GM21576 (cell line): ENCODE measurements at regions not wholly inside any gene's neighbourhood (a gene's known extent, or its start where the extent isn't known, plus 50 kb on each side); places are given as distances from the start of the nearest gene placed in this dataset.

Experiments used
- ATAC-seq: cut with Tn5 transposase; IDR thresholded peaks from one replicate; pipeline ENCODE4 v1.9.1; 2021; ENCODE audit warnings: mild to moderate bottlenecking, moderate library complexity; ENCODE audit not compliant: unreplicated experiment

DNA sequence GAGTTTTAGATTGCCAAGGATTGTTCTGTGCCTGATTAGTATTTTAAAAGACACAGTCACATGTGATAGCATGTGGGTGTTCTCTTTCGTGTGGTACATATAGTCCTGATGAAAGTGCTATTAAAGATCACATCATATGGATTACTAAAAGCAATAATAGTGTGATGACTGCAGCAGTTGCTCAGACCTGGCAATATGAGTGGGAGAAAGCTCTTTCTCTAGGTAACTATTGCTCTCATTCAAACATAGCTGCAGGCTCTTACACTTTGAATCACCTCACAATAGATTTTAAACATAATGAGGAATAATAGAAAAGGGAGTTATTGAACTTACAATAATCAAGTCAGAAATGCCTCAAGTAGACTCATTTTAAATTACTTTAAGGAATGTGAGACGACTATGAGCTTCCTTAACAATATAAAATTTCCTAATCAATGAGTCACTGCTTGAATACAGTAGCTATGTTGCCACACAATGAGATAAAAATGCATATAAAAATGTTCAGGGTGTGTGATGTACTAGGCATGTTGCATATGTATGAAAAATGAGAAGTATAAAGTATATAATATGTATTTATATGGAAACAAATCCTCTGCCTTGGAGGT is 452.1 kb downstream of the TMX3 start:
- no peak for ATAC-seq

- no peak for ATAC-seq
These were observed 458.4 kb downstream of the TMX3 start for GRCh38 chr18:68256418-68257067.

DNA sequence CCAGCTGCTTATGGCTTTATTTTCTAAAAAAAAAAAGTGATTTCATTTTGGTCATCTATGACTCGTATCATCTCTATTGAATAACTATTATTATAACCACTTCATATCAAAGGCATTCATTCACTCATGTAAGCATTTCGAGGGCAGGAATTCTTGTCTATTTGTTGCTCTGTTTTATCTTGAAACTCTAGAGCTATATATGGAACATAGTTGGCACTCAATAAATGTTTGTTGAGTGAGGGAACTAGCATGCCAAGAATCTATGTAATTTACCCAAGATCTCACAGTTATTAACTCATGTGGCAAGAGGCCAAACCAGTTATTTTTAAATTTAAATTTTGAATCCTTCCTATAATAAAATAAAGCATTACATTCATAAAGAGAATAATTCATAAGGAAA is 470.1 kb downstream of the TMX3 start:
- ATAC-seq: no peak

DNA sequence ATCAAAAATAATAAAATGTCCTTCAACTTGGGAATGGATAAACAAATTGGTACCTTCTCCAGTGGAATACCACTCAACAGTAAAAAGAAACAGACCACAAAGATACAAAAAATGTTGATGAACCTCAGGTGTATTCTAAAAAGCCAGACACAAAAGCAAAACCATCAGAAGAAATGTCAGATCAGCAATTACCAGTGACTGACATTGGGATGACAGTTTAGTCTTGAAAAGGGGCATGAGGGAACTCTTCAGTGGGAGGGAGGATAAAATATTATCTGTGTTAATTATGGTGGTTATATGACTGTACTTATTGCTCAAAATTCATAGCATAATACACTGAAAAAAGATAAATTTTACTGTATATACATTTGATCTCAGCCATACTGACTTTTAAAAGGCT is 473.0 kb downstream of the TMX3 start:
- ATAC-seq: no peak

DNA sequence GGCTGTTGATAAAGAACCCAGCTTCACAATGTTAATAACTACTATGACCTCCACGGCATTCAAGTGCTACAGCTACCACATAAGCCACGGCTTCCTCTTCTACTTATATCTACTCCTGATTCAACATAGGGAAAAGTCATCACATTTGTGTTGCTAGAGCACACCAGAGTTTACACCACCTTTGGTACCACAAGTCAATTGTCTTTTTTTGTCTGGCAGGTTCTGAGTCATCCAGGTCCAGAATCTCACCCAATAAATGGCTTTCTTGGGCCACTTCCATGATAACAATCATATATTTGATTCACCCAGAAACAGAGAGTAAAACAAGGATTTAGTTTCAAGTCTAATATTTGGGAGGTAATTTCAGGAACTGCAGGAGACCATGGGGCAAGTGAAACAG is 480.2 kb downstream of the TMX3 start:
- ATAC-seq: no peak

DNA sequence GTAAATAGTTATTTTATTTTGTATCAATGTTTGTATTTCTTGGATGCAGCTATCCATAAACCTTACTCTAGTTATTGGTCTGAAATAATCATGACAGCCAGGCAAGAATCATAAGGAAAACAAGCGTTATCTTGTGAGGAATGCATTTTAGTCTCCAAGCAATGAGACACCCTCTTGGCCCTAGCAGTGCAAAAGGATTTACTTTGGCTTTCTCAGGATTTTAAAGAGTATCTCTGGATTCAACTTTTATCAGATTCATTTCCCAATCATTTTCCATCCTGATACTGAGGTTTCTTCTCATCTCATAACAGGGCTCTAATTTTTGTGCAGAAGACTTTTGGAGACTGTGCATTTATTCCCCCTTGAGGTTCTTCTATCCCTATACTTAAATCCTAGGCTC is 480.8 kb downstream of the TMX3 start:
- no peak for ATAC-seq

GRCh38 chr18:68233018-68233417 is 481.9 kb downstream of the TMX3 start:
- no peak for ATAC-seq

GRCh38 chr18:68229351-68229750 is 485.6 kb downstream of the TMX3 start:
- no peak for ATAC-seq

GRCh38 chr18:68221111-68221724 is 493.7 kb downstream of the TMX3 start:
- no peak for ATAC-seq

GRCh38 chr18:68220458-68220857 is 494.4 kb downstream of the TMX3 start:
- ATAC-seq: no peak

DNA sequence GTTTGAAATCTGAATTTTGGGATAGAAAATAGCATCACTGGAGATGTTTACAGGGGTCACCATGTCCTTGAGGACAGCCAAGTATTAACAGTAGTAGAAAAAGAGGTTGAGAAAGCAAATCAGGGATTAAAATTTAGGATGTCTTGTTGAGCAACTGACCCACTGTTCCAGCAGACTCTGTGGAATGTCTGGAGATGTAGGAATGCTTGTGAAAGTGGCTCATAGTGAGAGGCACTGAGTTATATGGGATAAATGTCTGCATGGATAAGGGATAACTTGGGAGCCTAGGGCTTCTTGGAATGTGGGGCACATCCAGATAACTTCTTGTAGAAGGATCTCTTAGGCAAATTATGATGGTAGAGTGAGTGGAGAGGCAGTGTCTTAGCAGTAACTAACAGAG is 495.0 kb downstream of the TMX3 start:
- ATAC-seq: no peak

DNA sequence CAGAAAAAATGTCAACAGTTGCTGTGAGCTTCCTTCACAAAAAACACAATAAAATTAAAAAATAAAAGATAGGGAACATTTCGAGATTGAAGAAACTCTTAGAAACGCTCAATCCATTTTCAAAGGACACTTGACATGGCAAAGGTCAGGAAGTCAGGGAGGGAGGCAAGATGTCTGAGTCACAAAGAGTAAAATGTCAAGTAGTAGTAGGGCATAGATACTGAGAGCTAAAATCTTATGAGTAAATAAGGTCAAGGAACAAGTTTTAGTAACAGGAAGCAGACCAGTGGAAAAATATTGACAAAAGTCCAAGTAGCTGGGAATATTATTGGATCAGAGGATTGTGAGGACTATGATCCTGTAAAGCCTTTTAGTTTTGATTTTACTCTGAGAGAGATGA is 495.6 kb downstream of the TMX3 start:
- ATAC-seq: no peak

DNA sequence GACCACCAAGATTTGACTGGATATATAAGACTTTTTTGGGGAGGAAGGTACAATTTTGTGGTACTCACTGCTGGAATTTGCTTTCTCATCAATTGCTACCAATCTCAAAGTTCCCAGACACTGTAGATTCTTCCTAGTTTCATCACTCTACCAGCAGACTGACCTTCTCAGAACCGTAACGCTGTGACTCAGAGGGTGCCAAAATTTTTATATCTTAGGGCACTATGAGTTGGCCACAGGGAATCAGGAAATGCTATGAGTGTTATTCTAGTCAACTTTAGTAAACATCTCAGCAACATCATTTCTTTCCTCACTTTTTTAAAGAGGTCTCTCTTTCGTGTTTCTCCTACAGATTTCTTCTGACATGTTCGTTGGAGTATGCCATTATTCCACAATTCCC is 499.0 kb downstream of the TMX3 start:
- no peak for ATAC-seq

GRCh38 chr18:68186039-68186438 is 528.9 kb downstream of the TMX3 start:
- ATAC-seq: no peak

- ATAC-seq: no peak
These were observed 533.0 kb downstream of the TMX3 start for GRCh38 chr18:68181956-68182355.

GRCh38 chr18:68179811-68180210 is 535.1 kb downstream of the TMX3 start:
- no peak for ATAC-seq

- no peak for ATAC-seq
These were observed 536.0 kb downstream of the TMX3 start for GRCh38 chr18:68178921-68179320.

DNA sequence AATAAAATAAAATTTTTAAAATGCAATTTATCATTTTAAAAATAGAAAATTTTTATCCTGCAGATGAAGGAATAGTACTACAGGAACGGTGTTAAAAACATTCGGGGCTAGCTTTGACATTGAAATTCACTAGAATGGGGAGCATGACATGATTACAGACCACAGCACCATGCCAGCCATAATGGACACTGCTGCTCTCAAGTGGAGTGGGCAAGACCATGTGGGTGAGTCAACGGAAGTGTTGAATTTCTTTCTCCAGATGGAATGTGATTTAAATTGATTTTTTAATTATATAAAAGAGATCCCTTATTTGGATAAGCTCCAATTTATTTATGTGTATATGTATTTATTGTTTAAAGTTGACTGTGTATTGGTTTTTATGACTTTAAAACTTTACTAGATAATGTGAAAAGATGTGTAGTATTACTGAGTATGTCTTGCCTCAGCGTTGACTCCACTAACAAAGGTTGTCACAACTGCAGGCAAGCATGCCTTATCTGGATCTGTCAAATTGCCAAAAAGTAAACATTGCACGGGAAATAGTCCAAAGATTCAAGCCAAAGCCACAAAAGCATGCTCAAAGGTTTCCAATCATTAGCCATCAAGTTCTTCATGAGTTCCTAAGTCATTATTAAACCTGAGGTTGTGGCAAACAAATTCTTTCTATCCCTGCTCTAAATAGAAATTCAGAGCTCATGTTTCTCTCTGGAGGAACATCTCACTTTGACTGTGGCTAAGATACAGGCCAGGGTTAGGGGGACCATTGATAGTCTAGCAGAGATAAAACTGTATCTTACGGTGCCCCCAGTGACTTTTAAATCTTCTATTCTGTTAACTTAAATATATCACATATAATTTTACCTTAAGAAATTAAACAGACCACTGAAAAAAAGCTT is 536.9 kb downstream of the TMX3 start:
- no peak for ATAC-seq

DNA sequence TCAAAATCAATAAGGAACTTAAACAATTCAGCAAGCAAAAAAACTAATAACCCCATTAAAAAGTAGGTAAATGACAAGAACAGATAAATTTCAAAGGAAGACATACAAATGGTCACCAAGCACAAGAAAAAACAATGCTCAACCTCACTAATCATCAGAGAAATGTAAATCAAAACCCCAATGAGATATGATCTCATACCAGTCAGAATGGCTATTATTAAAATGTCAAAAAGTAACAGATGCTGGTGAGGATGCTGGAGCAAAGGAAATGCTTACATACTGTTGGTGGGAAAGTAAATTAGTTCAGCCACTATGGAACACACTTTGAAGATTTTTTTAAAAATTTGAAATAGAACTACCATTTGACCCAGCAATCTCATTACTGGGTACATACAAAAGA is 538.0 kb downstream of the TMX3 start:
- no peak for ATAC-seq

GRCh38 chr18:68172842-68173549 is 541.9 kb downstream of the TMX3 start:
- ATAC-seq: no peak

DNA sequence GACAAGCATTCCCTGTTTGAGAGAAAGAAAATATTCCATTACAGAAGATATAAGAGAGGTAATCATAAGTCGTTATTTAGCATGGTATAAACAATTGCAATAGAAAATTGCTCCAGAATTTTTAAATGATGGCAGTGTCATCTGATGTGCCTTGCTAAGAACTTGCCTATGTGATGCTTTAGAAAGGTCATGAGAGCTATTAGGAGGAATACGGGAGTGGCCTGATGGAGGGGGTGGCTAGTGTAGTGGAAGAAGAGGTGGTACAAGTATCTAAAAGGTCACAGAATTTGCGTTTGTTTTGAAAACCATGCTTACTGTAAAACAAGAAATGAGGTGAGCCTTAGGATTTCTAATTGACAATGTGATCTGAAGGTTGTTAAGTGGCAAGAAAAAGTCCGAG is 550.0 kb downstream of the TMX3 start:
- no peak for ATAC-seq
